Stomach (tissue), 4 donors: ENCODE measurements at regions not wholly inside any gene's neighbourhood (a gene's known extent, or its start where the extent isn't known, plus 50 kb on each side); places are given as distances from the start of the nearest gene placed in this dataset.

Experiments
- POLR2AphosphoS5 ChIP-seq, 3 donors: sonication (generic); formaldehyde crosslinking; IDR thresholded peaks; one replicate each; pipeline ENCODE4 v1.6.1; 2016; ENCODE audit warnings: antibody characterized with exemption in 3 of 3
- TF ChIP-seq, protein P1 (sequence below), 7 experiments: fragments of 450-650 bp in 4 of 7; fragments of 200-600 bp in 3 of 7; sonication (generic) in 3 of 7; IDR thresholded peaks; one replicate each; pipeline ENCODE4 v1.5.1; 2016 to 2019; ENCODE audit warnings: antibody characterized with exemption in 7 of 7, control low read depth in 2 of 7, mild to moderate bottlenecking in 1 of 7

DNA sequence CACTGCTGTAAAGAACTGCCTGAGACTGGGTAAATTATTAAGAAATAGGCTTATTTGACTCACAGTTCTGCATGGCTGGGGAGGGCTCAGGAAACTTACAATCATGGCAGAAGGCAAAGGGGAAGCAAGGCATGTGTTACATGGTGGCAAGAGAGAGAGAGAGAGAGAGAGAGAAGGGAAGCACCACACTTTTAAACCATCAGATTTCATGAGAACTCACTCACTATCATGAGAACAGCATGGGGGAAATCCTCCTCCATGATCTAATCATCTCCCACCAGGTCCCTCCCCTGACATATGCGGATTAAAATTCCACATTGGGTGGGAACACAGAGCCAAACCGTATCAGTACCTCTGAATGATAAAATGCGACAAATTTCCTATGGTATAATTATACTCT lies 203.9 kb upstream of the MARCKS start:
- TF ChIP-seq, protein P1, sequence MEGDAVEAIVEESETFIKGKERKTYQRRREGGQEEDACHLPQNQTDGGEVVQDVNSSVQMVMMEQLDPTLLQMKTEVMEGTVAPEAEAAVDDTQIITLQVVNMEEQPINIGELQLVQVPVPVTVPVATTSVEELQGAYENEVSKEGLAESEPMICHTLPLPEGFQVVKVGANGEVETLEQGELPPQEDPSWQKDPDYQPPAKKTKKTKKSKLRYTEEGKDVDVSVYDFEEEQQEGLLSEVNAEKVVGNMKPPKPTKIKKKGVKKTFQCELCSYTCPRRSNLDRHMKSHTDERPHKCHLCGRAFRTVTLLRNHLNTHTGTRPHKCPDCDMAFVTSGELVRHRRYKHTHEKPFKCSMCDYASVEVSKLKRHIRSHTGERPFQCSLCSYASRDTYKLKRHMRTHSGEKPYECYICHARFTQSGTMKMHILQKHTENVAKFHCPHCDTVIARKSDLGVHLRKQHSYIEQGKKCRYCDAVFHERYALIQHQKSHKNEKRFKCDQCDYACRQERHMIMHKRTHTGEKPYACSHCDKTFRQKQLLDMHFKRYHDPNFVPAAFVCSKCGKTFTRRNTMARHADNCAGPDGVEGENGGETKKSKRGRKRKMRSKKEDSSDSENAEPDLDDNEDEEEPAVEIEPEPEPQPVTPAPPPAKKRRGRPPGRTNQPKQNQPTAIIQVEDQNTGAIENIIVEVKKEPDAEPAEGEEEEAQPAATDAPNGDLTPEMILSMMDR (IDR thresholded peaks at IDR 0.05): no peak
- no peak for TF ChIP-seq POLR2AphosphoS5 (IDR thresholded peaks at IDR 0.05)
